H1 (cell line): ENCODE measurements at regions not wholly inside any gene's neighbourhood (a gene's known extent, or its start where the extent isn't known, plus 50 kb on each side); places are given as distances from the start of the nearest gene placed in this dataset.

Source experiments
- CTCF ChIA-PET: fragments of 300-600 bp; sonication (Branson Sonifier 250); formaldehyde crosslinking; loops from one replicate; lab custom pipeline; 2021; ENCODE audit not compliant: partially characterized antibody; lab: Charles Lee
- POLR2A ChIA-PET: fragments of 300-600 bp; sonication (Branson Sonifier 250); formaldehyde crosslinking; loops from one replicate; lab custom pipeline; 2021; ENCODE audit warnings: inconsistent platforms; ENCODE audit not compliant: partially characterized antibody; lab: Charles Lee
- DNase-seq, 2 experiments: peaks; one replicate each; pipeline versions ENCODE4 v3.0.0 to v3.0.0-alpha.2; 2010 to 2022; ENCODE audit warnings: low spot score in 2 of 2, low read depth in 1 of 2, mixed read lengths in 1 of 2
- FAIRE-seq: peaks from 2 replicates; lab custom pipeline; 2011; peaks lifted over from hg19 to GRCh38; lab: Jason Lieb, UNC
- H2AFZ ChIP-seq: 2 replicates; pipeline ENCODE4 v1.8.1; 2012; ENCODE audit warnings: low read length, inconsistent platforms
- H2AK5ac ChIP-seq: 2 replicates; pipeline ENCODE4 v1.6.1; 2013; ENCODE audit warnings: low read depth, low read length
- H2BK120ac ChIP-seq: replicated peaks from 2 replicates; pipeline ENCODE3; 2013; ENCODE audit warnings: low read depth, low read length, inconsistent platforms
- H2BK12ac ChIP-seq: 2 replicates; pipeline ENCODE4 v1.6.1; 2013; ENCODE audit warnings: low read depth, low read length
- H2BK15ac ChIP-seq: 2 replicates; pipeline ENCODE4 v1.6.1; 2013; ENCODE audit warnings: low read length
- H2BK20ac ChIP-seq: 2 replicates; pipeline ENCODE4 v1.6.1; 2013; ENCODE audit warnings: low read length
- H2BK5ac ChIP-seq: 2 replicates; pipeline ENCODE4 v1.6.1; 2013; ENCODE audit warnings: low read depth, low read length
- H3K14ac ChIP-seq: 2 replicates; pipeline ENCODE4 v1.6.1; 2013; ENCODE audit warnings: inconsistent platforms; ENCODE audit not compliant: insufficient read length
- H3K18ac ChIP-seq: 2 replicates; pipeline ENCODE4 v1.6.1; 2013; ENCODE audit warnings: low read length; ENCODE audit errors: extremely low read depth
- H3K23ac ChIP-seq: 2 replicates; pipeline ENCODE4 v1.6.1; 2013; ENCODE audit warnings: inconsistent platforms; ENCODE audit not compliant: insufficient read length
- H3K23me2 ChIP-seq: 2 replicates; pipeline ENCODE4 v1.6.1; 2013; ENCODE audit warnings: low read depth, low read length
- H3K27ac ChIP-seq: 2 replicates; pipeline ENCODE4 v1.6.1; 2011; ENCODE audit warnings: low read depth, low read length, inconsistent platforms
- H3K27me3 ChIP-seq, 4 experiments: replicated peaks in 1 of 4; 1 replicate in 1 of 4; 2 replicates in 3 of 4; pipeline versions ENCODE4 v1.6.1 to v1.8.1; 2011 to 2013; ENCODE audit warnings: low read length in 3 of 4, mild to moderate bottlenecking in 3 of 4, inconsistent platforms in 2 of 4, mixed read lengths in 2 of 4, moderate library complexity in 1 of 4; ENCODE audit not compliant: control insufficient read depth in 3 of 4, insufficient read depth in 3 of 4; ENCODE audit errors: extremely low read depth in 1 of 4
- H3K36me3 ChIP-seq, 4 experiments: 2 replicates each; pipeline versions ENCODE4 v1.6.1 to v1.8.1; 2011 to 2013; ENCODE audit warnings: mild to moderate bottlenecking in 4 of 4, low read length in 3 of 4, moderate library complexity in 2 of 4, control low read depth in 1 of 4, inconsistent platforms in 1 of 4; ENCODE audit not compliant: insufficient read depth in 4 of 4, control insufficient read depth in 2 of 4
- H3K4ac ChIP-seq: replicated peaks from 2 replicates; pipeline ENCODE3; 2013; ENCODE audit warnings: low read length, low read depth, mixed read lengths, inconsistent platforms; ENCODE audit not compliant: insufficient read length
- H3K4me1 ChIP-seq, 4 experiments: replicated peaks in 1 of 4; 1 replicate in 1 of 4; 2 replicates in 3 of 4; pipeline versions ENCODE4 v1.6.1 to v1.8.1; 2011 to 2013; ENCODE audit warnings: low read length in 3 of 4, inconsistent platforms in 2 of 4, mixed read lengths in 1 of 4; ENCODE audit not compliant: insufficient read depth in 4 of 4, control insufficient read depth in 3 of 4
- H3K4me2 ChIP-seq, 2 experiments: 2 replicates each; pipeline versions ENCODE4 v1.6.1 to v1.8.1; 2011 to 2013; ENCODE audit warnings: low read depth in 2 of 2, low read length in 2 of 2, control low read depth in 1 of 2, inconsistent platforms in 1 of 2, mild to moderate bottlenecking in 1 of 2; ENCODE audit not compliant: insufficient read depth in 1 of 2
- H3K4me3 ChIP-seq, 4 experiments: fragments of 200-600, 300-600 bp in 1 of 4; sonication (generic), shearing (Covaris generic), sonication (Bioruptor Twin) in 1 of 4; 2 replicates each; pipeline versions ENCODE4 v1.5.1 to v1.8.1; 2011 to 2016; ENCODE audit warnings: low read length in 4 of 4, low read depth in 3 of 4, control low read depth in 2 of 4, inconsistent platforms in 2 of 4, mild to moderate bottlenecking in 2 of 4, mixed read lengths in 1 of 4, moderate library complexity in 1 of 4; ENCODE audit not compliant: insufficient read depth in 2 of 4; ENCODE audit errors: extremely low read depth in 1 of 4
- H3K56ac ChIP-seq: replicated peaks from 2 replicates; pipeline ENCODE3; 2013; ENCODE audit warnings: low read depth, mild to moderate bottlenecking, mixed read lengths, low read length, inconsistent platforms; ENCODE audit not compliant: insufficient read length
- H3K79me1 ChIP-seq: 2 replicates; pipeline ENCODE4 v1.6.1; 2013; ENCODE audit warnings: low read depth, low read length, control low read depth
- H3K79me2 ChIP-seq, 2 experiments: 2 replicates each; pipeline versions ENCODE4 v1.6.1 to v1.8.1; 2012 to 2013; ENCODE audit warnings: low read length in 2 of 2, mild to moderate bottlenecking in 2 of 2, inconsistent platforms in 1 of 2; ENCODE audit not compliant: insufficient read depth in 2 of 2, control insufficient read depth in 1 of 2
- H3K9ac ChIP-seq, 4 experiments: replicated peaks in 1 of 4; 1 replicate in 1 of 4; 2 replicates in 3 of 4; pipeline versions ENCODE4 v1.6.1 to v1.8.1; 2011 to 2013; ENCODE audit warnings: low read depth in 3 of 4, low read length in 3 of 4, control low read depth in 2 of 4, mild to moderate bottlenecking in 2 of 4, moderate library complexity in 2 of 4, inconsistent platforms in 1 of 4; ENCODE audit errors: extremely low read depth in 1 of 4
- H3K9me3 ChIP-seq, 2 experiments: 2 replicates each; pipeline versions ENCODE4 v1.6.1 to v1.8.1; 2012 to 2013; ENCODE audit warnings: mild to moderate bottlenecking in 2 of 2, moderate library complexity in 2 of 2, control low read depth in 1 of 2, inconsistent platforms in 1 of 2, low read depth in 1 of 2, low read length in 1 of 2, mixed read lengths in 1 of 2; ENCODE audit not compliant: insufficient read depth in 2 of 2
- H4K20me1 ChIP-seq, 2 experiments: replicated peaks in 1 of 2; 2 replicates each; pipeline versions ENCODE3 to v1.8.1; 2011 to 2013; ENCODE audit warnings: inconsistent platforms in 2 of 2, low read length in 2 of 2, mild to moderate bottlenecking in 1 of 2; ENCODE audit not compliant: insufficient read depth in 2 of 2, control insufficient read depth in 1 of 2
- H4K5ac ChIP-seq: 2 replicates; pipeline ENCODE4 v1.6.1; 2013; ENCODE audit warnings: low read length, low read depth, mixed read lengths, inconsistent platforms; ENCODE audit not compliant: insufficient read length
- H4K8ac ChIP-seq: 2 replicates; pipeline ENCODE4 v1.8.0; 2013; ENCODE audit warnings: mild to moderate bottlenecking, moderate library complexity, low read length, inconsistent platforms; ENCODE audit not compliant: insufficient read depth; ENCODE audit errors: extremely low read depth
- H4K91ac ChIP-seq: replicated peaks from 2 replicates; pipeline ENCODE3; 2013; ENCODE audit warnings: low read length, mixed read lengths, inconsistent platforms; ENCODE audit not compliant: insufficient read length
- KDM4A ChIP-seq: IDR thresholded peaks from one replicate; pipeline ENCODE4 v1.7.1; 2012; ENCODE audit warnings: low read depth, mild to moderate bottlenecking, moderate library complexity, low read length, inconsistent platforms; ENCODE audit not compliant: severe bottlenecking
- MAFK ChIP-seq: IDR thresholded peaks from 2 replicates; pipeline ENCODE4 v1.6.1; 2012; ENCODE audit warnings: low read depth, mild to moderate bottlenecking, improper control_type of control experiment, low read length
- SIN3A ChIP-seq, 2 experiments: IDR thresholded peaks in 1 of 2; conservative IDR thresholded peaks in 1 of 2; 2 replicates each; pipeline ENCODE4 v1.6.1; 2011 to 2012; ENCODE audit warnings: low read length in 2 of 2, improper control_type of control experiment in 1 of 2, low read depth in 1 of 2, mild to moderate bottlenecking in 1 of 2
- WGBS, 2 experiments: shearing (Covaris generic) in 1 of 2; methylation state at CpG; one replicate each; pipeline versions ENCODE4 v1.1.6 to v1.1.7; 2013 to 2015; ENCODE audit warnings: low lambda C conversion rate in 2 of 2, mixed read lengths in 2 of 2, inconsistent platforms in 1 of 2, low coverage in 1 of 2, missing lambda C conversion rate in 1 of 2; ENCODE audit not compliant: insufficient replicate concordance in 2 of 2, insufficient coverage in 1 of 2, insufficient read length in 1 of 2; ENCODE audit errors: extremely low coverage in 1 of 2, missing lambda C conversion rate in 1 of 2; 5-methylcytosine and 5-hydroxymethylcytosine counted together

GRCh38 chr19:27794494-27795042, 1418.4 kb downstream of the UQCRFS1 start:
- no peak overlapping the region for H2BK120ac ChIP-seq
- peak overlapping the region; percentile 90 to 99 (median 96) for H3K4me3 ChIP-seq
- no peak overlapping the region for H3K14ac ChIP-seq
- peaks cover 0 to 47% of the 10 kb centered on the region in 2 experiments; a peak in 3 of 4 replicates for H3K79me2 ChIP-seq
- H2BK12ac ChIP-seq = no peak overlapping the region
- no peak overlapping the region for H2BK15ac ChIP-seq
- no peak overlapping the region for H3K23ac ChIP-seq
- H3K4me2 ChIP-seq = peak overlapping the region; percentile 65 to 94
- peaks cover 0 to 9% (median 5%) of the 10 kb centered on the region in 4 experiments; a peak in 4 of 7 replicates for H3K4me1 ChIP-seq
- no peak overlapping the region for H3K4ac ChIP-seq
- POLR2A ChIA-PET = interaction anchor here (1.4 kb wide), 1 partner anchor 12 kb away, joined by 4 read pairs; no protein-coding TSS in a partner anchor
- H3K56ac ChIP-seq = no peak overlapping the region
- H2AFZ ChIP-seq = no peak overlapping the region
- H2AK5ac ChIP-seq = no peak overlapping the region
- peak overlapping the region; percentile 81 for H2BK5ac ChIP-seq
- no peaks in the 10 kb centered on the region; the same call in 1 of the 2 replicates for H3K79me1 ChIP-seq
- H3K9ac ChIP-seq = peak overlapping the region; percentile 8 to 85 (median 58); a peak in 5 of 7 replicates
- no peak overlapping the region for H4K8ac ChIP-seq
- FAIRE-seq (no peak), DNase-seq (peak in 1 of 2 experiments; percentile 61)
- 20% methylated on average over 15 of the region's 15 CpGs; no CpG with 5 or more reads in 1 of the 2 experiments for WGBS, 2 experiments
- no peak overlapping the region for H4K5ac ChIP-seq
- no peaks in the 10 kb centered on the region for H3K23me2 ChIP-seq
- H3K27ac ChIP-seq = peak overlapping the region; percentile 3; the same call in 1 of the 2 replicates
- H3K18ac ChIP-seq = no peak overlapping the region
- H4K91ac ChIP-seq = no peak overlapping the region
- peak in 1 of 2 experiments; percentile 71; a peak in 2 of 4 replicates for TF ChIP-seq SIN3A (conservative IDR thresholded peaks at IDR 0.05 in 1 of 2, IDR thresholded peaks at IDR 0.05 in 1 of 2; ENCODE audit: low read depth in 1 of 2, low read length in 2 of 2)
- TF ChIP-seq MAFK = no peak
- peak; percentile 4 for TF ChIP-seq KDM4A
- H2BK20ac ChIP-seq = no peak overlapping the region
- no peaks in the 10 kb centered on the region for H3K27me3 ChIP-seq
- peaks cover 8% of the 10 kb centered on the region in 2 experiments for H4K20me1 ChIP-seq
- CTCF ChIA-PET = interaction anchor here (1.6 to 1.7 kb wide), 2 partner anchors 17 to 19 kb away, joined by 3 to 6 read pairs; no protein-coding TSS in a partner anchor
- H3K9me3 ChIP-seq = no peaks in the 10 kb centered on the region
- no peaks in the 10 kb centered on the region; a peak in 2 of 8 replicates for H3K36me3 ChIP-seq
